ENCODE measurements at regions not wholly inside any gene's neighbourhood (a gene's known extent, or its start where the extent isn't known, plus 50 kb on each side); places are given as distances from the start of the nearest gene placed in this dataset.

- TF ChIP-seq, protein P1, sequence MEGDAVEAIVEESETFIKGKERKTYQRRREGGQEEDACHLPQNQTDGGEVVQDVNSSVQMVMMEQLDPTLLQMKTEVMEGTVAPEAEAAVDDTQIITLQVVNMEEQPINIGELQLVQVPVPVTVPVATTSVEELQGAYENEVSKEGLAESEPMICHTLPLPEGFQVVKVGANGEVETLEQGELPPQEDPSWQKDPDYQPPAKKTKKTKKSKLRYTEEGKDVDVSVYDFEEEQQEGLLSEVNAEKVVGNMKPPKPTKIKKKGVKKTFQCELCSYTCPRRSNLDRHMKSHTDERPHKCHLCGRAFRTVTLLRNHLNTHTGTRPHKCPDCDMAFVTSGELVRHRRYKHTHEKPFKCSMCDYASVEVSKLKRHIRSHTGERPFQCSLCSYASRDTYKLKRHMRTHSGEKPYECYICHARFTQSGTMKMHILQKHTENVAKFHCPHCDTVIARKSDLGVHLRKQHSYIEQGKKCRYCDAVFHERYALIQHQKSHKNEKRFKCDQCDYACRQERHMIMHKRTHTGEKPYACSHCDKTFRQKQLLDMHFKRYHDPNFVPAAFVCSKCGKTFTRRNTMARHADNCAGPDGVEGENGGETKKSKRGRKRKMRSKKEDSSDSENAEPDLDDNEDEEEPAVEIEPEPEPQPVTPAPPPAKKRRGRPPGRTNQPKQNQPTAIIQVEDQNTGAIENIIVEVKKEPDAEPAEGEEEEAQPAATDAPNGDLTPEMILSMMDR (IDR thresholded peaks at IDR 0.05) = no peak
- TF ChIP-seq POLR2A (IDR thresholded peaks at IDR 0.05) (no peak), POLR2AphosphoS5 (IDR thresholded peaks at IDR 0.05) (no peak), EP300 (IDR thresholded peaks at IDR 0.05) (no peak)
These were observed 110.0 kb upstream of the CIBAR2 start for GRCh38 chr16:85222155-85222863.
